Left ventricle myocardium inferior (tissue), 1 donor: ENCODE measurements at regions not wholly inside any gene's neighbourhood (a gene's known extent, or its start where the extent isn't known, plus 50 kb on each side); places are given as distances from the start of the nearest gene placed in this dataset.

Experiments
- DNase-seq: peaks from one replicate; pipeline ENCODE4 v3.0.0-alpha.2; 2020
- H3K27ac ChIP-seq: fragments of 200-600 bp; replicated peaks from 2 replicates; pipeline ENCODE4 v1.8.0; 2021
- H3K27me3 ChIP-seq: fragments of 200-600 bp; 2 replicates; pipeline ENCODE4 v1.8.0; 2021; ENCODE audit warnings: low read depth
- H3K36me3 ChIP-seq: fragments of 200-600 bp; 2 replicates; pipeline ENCODE4 v1.8.0; 2021
- H3K4me1 ChIP-seq: fragments of 200-600 bp; 2 replicates; pipeline ENCODE4 v1.8.0; 2021
- H3K4me3 ChIP-seq: fragments of 200-600 bp; 2 replicates; pipeline ENCODE4 v1.8.0; 2021; ENCODE audit warnings: mild to moderate bottlenecking, moderate library complexity
- H3K9me3 ChIP-seq: fragments of 200-600 bp; replicated peaks from 2 replicates; pipeline ENCODE4 v1.8.0; 2021
- intact Hi-C: fragments of 100-400 bp; cut with micrococcal nuclease; formaldehyde crosslinking; loops from one replicate; pipeline ENCODE4 v1.11.0; 2022
- TF ChIP-seq, protein P1 (sequence below): fragments of 200-600 bp; IDR thresholded peaks from 2 replicates; pipeline ENCODE4 v1.8.0; 2021; ENCODE audit warnings: antibody characterized with exemption, mild to moderate bottlenecking, borderline replicate concordance
- donor health status: DM: no; HTN: yes; CAD: no; lungs with severe emphysema.

DNA sequence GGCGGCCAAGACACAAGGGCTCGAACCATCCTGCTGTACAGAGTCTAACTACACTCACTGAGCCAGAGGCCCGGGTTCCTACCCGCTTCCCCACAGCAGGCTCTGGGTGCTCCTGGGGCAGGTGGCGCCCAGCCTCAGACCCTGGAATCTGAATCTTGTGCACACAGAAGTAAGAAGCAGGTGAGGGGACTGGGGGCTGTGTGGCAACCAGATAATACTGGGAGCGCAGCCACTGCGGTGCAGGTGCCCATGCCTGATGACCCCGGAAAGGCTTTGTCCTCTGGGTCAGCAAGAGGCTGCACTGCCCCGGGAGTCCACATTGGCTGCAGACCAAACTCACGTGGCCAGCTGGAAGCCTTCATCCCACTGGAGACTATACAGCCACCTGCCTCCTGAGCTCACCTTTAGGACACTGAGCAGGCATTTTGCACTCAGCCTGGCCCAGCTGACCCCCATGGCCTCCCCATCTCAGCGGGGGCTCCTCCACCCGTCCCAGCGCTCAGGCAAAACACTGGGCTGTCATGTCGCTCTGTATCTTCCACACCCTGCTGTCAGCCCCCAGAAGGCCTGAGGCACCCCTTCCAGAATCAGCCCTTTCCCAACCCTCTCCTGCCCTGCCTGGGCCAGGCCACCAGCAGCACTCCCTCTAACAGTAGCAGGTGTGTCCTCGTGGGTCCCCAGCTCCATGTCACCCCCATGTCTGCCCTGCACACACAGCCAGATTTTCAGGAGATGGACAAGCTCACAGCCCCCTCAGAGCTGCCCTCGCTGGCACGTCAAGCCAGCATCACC is 101.0 kb upstream of the IQSEC1 start:
- Histone ChIP-seq H3K4me1 (no peaks in the 10 kb centered on the region), H3K27ac (no peak overlapping the region), H3K36me3 (no peaks in the 10 kb centered on the region), H3K9me3 (peaks cover 13% of the 10 kb centered on the region), H3K27me3 (peaks cover 8% of the 10 kb centered on the region), H3K4me3 (no peak overlapping the region)
- TF ChIP-seq, protein P1, sequence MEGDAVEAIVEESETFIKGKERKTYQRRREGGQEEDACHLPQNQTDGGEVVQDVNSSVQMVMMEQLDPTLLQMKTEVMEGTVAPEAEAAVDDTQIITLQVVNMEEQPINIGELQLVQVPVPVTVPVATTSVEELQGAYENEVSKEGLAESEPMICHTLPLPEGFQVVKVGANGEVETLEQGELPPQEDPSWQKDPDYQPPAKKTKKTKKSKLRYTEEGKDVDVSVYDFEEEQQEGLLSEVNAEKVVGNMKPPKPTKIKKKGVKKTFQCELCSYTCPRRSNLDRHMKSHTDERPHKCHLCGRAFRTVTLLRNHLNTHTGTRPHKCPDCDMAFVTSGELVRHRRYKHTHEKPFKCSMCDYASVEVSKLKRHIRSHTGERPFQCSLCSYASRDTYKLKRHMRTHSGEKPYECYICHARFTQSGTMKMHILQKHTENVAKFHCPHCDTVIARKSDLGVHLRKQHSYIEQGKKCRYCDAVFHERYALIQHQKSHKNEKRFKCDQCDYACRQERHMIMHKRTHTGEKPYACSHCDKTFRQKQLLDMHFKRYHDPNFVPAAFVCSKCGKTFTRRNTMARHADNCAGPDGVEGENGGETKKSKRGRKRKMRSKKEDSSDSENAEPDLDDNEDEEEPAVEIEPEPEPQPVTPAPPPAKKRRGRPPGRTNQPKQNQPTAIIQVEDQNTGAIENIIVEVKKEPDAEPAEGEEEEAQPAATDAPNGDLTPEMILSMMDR = no peak
- intact Hi-C loops = no loop called here
- no peak for DNase-seq

DNA sequence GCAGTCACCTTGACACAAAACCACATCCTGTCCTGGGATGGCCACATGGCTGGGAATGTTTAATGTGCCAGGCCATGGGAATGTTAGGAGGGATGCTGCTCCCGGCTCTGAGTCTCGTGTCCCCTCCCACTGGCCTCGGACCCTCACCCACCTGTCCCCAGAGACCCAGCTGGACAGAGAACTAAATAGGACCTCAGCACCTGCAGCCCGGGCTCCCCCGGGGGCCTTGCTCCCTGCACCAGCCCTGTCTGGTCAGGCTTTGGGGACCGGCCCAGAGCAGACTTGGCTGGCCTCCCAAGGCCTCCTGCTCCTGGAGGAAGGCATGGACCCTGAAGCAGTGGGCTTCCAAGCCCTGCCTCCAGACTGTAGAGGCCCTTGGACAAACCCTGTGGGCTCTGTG is 100.0 kb upstream of the IQSEC1 start:
- DNase-seq = no peak
- no peak overlapping the region for H3K27ac ChIP-seq
- TF ChIP-seq, protein P1 = no peak

DNA sequence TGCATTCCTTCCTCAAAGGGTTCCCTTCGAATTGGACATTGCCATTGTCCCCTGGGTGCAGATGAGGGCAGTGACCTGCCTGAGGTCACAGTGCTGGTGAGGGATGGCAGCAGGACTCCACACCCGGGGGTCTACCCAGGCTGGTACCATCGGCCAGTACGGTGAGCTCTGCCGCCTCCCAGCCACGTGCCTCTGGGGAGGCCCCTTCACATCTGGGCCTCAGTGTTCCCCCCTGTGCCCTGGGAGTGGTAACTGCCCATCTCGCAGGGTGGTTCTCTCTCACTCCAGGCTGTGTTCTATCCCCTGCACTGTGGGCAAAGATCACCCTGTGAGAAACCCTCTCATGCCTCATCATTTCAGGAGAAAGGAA is 99.4 kb upstream of the IQSEC1 start:
- no peak overlapping the region for H3K4me3 ChIP-seq
- no peaks in the 10 kb centered on the region for H3K4me1 ChIP-seq
- H3K36me3 ChIP-seq = no peaks in the 10 kb centered on the region
- TF ChIP-seq, protein P1 = no peak
- no peak overlapping the region for H3K27ac ChIP-seq
- intact Hi-C loops = no loop called here
- DNase-seq = no peak
- H3K27me3 ChIP-seq = peaks cover 16% of the 10 kb centered on the region
- H3K9me3 ChIP-seq = no peaks in the 10 kb centered on the region

More for the DNA sequence above, 100.0 kb upstream of the IQSEC1 start:
- H3K4me3 ChIP-seq = no peak overlapping the region
- no peaks in the 10 kb centered on the region for H3K4me1 ChIP-seq
- peaks cover 13% of the 10 kb centered on the region for H3K27me3 ChIP-seq
- intact Hi-C loops = no loop called here
- no peaks in the 10 kb centered on the region for H3K36me3 ChIP-seq
- peaks cover 3% of the 10 kb centered on the region for H3K9me3 ChIP-seq

DNA sequence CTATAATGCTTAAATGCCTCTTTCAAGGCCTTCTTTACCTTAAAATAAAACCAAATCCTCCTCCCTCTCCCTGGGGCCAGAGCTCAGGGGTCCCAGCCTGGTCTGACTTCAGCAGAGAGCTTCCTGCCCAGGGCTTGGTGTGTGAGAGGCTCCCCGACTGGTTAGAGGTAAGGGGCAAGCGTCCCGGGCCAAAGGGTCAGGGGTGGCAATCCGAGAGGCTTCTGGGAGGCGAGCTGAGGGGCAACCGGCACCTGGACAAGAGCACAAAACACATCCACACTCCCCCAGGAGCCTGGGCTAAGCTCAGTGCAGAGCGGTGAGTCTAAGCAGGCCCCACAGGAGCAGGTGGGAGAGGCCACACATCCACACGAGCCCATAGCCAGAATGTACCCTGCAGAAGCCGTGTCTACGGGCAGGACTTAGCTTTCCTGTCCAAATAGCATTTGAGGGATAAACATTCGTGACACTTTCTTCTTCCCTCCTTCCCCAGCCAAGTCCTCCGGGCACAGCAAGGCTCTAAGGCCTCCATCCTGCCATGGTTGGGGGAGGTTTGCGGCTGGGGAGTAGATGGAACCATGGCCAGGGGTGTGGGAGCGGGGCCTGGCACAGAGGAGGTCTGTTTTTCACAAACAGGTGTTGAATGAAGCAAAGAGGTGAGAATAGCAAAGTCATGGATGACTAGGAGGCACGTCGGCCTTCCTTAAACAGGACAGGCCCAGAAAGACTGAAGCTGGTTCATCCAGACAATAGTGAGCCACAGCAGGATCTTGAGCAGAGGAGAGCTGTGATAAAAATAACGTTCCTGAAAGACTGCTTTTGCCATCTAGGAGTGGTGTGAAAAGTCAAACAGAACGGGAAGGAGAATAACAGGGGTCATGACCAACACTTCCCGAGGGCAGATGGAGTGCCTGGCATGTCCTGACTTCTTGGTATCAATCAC is 98.7 kb upstream of the IQSEC1 start:
- no peaks in the 10 kb centered on the region for H3K4me1 ChIP-seq
- DNase-seq = no peak
- no peaks in the 10 kb centered on the region for H3K9me3 ChIP-seq
- intact Hi-C loops = no loop called here
- H3K36me3 ChIP-seq = no peaks in the 10 kb centered on the region
- peaks cover 23% of the 10 kb centered on the region for H3K27me3 ChIP-seq
- TF ChIP-seq, protein P1 = no peak
- no peak overlapping the region for H3K27ac ChIP-seq
- H3K4me3 ChIP-seq = no peak overlapping the region

DNA sequence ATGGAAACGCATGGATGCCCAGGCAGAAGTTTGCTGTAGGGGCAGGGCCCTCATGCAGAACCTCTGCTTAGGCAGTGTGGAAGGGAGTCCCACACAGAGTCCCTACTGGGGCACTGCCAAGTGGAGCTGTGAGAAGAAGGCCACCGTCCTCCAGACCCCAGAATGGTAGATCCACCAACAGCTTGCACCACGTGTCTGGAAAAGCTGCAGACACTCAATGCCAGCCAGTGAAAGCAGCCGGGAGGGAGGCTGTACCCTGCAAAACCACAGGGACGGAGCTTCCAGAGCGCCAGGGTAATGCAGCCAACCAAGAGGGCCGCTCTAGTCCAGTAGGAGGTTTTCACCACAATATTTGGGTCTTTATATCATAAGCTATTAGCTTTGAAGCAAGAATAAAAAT is 97.1 kb upstream of the IQSEC1 start:
- H3K4me1 ChIP-seq = no peaks in the 10 kb centered on the region
- H3K27me3 ChIP-seq = peaks cover 22% of the 10 kb centered on the region
- no peak overlapping the region for H3K27ac ChIP-seq
- no peak for DNase-seq
- H3K4me3 ChIP-seq = no peak overlapping the region
- TF ChIP-seq, protein P1 = no peak
- H3K36me3 ChIP-seq = no peaks in the 10 kb centered on the region
- intact Hi-C loops = no loop called here
- no peaks in the 10 kb centered on the region for H3K9me3 ChIP-seq
